Cardiac muscle cell (in vitro differentiated cells and primary cell): ENCODE measurements at regions not wholly inside any gene's neighbourhood (a gene's known extent, or its start where the extent isn't known, plus 50 kb on each side); places are given as distances from the start of the nearest gene placed in this dataset.
"Not testable (repeated sequence)": the region's sequence is repeated elsewhere in the genome, so short reads cannot be mapped to it uniquely, and the experiment has no call there.

ENCODE experiments used
- DNase-seq, 2 donors: peaks; one replicate each; pipeline versions ENCODE4 v3.0.0 to v3.0.0-alpha.2; 2010 to 2017; ENCODE audit warnings: low read depth in 1 of 2, low spot score in 1 of 2
- H3K27ac ChIP-seq: fragments of 200-600 bp; sonication (generic); 2 replicates; pipeline ENCODE4 v1.5.1; 2016
- H3K27me3 ChIP-seq: fragments of 200-600 bp; sonication (generic); 2 replicates; pipeline ENCODE4 v1.6.0; 2016; ENCODE audit warnings: control low read depth
- H3K36me3 ChIP-seq: fragments of 200-600 bp; sonication (generic); 2 replicates; pipeline ENCODE4 v1.5.1; 2016; ENCODE audit warnings: control low read depth
- H3K4me1 ChIP-seq: fragments of 200-600 bp; sonication (generic); 2 replicates; pipeline ENCODE4 v1.8.1; 2017; ENCODE audit warnings: low read depth, mild to moderate bottlenecking, mixed run types
- H3K4me3 ChIP-seq: fragments of 200-600 bp; sonication (generic); 2 replicates; pipeline ENCODE4 v1.5.1; 2016; ENCODE audit warnings: mild to moderate bottlenecking
- H3K9me3 ChIP-seq: fragments of 200-600 bp; sonication (generic); 2 replicates; pipeline ENCODE4 v1.5.1; 2017; ENCODE audit warnings: low read depth, mild to moderate bottlenecking, control low read depth
- TF ChIP-seq, protein P1 (sequence below): IDR thresholded peaks from 2 replicates; pipeline ENCODE4 v1.5.1; 2012; ENCODE audit warnings: low read depth, mild to moderate bottlenecking, low read length

DNA sequence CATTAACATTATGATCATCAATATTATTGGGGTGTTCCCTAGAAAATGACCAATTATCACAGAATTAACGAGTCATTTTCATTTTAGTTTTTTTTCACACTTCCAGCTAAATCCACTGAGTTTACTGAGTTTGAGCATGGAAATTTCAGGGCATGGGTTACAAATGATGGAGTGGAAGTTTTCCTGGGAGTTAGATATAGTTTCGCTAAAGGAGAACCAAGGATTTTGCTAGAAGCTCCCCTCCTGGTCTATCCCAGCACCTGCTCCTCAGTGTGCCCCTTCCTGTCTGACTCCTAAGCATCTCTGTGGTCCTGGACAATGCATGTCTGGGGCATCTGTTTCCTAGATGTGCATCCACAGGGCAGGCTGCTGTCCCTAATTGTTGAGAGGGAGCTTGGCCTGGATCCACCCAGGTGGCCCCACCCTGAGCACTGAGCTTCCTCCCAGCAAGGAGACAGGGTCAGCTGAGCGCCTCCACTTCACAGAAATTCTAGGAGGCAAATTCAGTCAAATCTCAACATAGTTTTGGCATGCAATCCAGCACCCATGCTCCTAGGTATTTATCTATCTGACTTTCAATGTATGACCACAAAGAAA, 102.3 kb upstream of the GOLGA6L6 start:
- Histone ChIP-seq H3K27me3 (no peaks in the 10 kb centered on the region), H3K9me3 (peaks cover 30% of the 10 kb centered on the region), H3K36me3 (no peaks in the 10 kb centered on the region), H3K4me1 (no peaks in the 10 kb centered on the region), H3K4me3 (no peak overlapping the region), H3K27ac (no peak overlapping the region)
- DNase-seq = no peak
- TF ChIP-seq, protein P1, sequence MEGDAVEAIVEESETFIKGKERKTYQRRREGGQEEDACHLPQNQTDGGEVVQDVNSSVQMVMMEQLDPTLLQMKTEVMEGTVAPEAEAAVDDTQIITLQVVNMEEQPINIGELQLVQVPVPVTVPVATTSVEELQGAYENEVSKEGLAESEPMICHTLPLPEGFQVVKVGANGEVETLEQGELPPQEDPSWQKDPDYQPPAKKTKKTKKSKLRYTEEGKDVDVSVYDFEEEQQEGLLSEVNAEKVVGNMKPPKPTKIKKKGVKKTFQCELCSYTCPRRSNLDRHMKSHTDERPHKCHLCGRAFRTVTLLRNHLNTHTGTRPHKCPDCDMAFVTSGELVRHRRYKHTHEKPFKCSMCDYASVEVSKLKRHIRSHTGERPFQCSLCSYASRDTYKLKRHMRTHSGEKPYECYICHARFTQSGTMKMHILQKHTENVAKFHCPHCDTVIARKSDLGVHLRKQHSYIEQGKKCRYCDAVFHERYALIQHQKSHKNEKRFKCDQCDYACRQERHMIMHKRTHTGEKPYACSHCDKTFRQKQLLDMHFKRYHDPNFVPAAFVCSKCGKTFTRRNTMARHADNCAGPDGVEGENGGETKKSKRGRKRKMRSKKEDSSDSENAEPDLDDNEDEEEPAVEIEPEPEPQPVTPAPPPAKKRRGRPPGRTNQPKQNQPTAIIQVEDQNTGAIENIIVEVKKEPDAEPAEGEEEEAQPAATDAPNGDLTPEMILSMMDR = no peak

DNA sequence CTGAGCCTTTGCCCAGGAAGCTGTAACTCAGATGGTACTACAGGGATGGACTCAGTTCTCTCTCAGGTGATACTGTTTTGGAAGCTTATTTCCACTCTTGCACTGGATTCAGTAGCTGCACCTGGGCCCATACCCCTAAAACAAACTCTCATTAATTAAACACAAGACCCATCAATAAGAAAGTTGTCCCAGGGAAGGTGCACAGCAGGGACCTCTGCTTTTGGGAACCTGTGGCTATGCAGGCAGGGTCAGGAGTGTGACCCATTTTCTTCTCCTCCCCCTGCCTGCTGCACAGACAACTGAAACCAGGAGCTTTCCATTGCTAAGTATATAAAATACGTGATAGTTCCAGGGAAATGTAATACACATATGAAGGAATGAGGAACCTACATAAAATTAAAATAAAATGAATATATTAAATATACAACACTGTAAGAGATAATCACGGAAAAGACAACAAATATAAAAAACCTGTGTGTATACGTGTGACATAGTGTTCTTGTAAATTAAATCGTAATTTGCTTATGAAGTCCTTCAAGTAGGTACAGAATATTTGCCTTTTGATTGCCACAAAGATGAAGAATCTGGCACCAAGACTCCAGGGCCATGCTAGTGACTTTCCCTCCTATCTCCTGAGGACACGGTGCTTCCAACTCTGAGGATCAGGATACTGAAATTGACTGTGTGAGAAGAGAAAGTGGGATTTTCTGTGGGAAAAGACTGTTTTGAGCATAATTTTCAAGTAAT, 101.6 kb upstream of the GOLGA6L6 start:
- Histone ChIP-seq H3K9me3 (peaks cover 27% of the 10 kb centered on the region), H3K4me3 (no peak overlapping the region), H3K27ac (no peak overlapping the region), H3K4me1 (no peaks in the 10 kb centered on the region), H3K36me3 (no peaks in the 10 kb centered on the region), H3K27me3 (no peaks in the 10 kb centered on the region)
- DNase-seq = no peak
- TF ChIP-seq, protein P1 = no peak

DNA sequence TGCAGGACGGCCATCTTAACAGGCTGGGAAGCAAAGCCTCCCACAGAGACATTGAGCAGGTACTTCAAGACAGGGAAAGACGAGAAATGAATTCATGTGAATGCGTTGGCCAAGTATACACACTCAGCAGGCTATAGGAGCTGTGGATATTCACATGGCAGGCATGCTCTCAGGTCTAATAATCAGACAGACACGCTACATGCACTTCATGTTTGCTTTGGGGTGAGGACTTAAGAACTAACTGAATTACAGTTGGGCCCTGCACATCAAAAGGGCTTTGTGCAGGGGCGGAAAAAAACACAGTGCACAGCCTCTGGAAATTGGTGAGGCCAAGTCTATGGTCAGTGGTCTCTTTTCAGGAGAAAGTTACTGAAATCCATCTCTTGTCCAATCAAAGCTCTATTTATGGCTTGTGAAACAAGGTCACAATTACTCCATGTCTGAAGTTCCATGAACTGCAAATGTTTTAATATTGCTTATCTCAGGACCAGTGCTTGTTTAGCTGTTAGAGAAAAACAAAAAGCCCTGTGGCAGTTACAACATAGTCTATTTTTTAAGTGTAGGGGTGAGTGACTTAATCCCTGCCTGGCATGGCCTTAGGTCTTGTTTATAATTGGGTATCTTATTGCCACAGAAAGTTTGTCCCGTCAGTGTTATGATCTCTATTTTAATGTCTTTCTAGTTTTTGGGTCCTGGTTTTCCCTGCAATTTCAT, 100.6 kb upstream of the GOLGA6L6 start:
- no peak for DNase-seq
- no peaks in the 10 kb centered on the region for H3K27me3 ChIP-seq
- H3K36me3 ChIP-seq = no peaks in the 10 kb centered on the region
- TF ChIP-seq, protein P1 = no peak
- H3K27ac ChIP-seq = no peak overlapping the region
- no peak overlapping the region for H3K4me3 ChIP-seq
- peaks cover 25% of the 10 kb centered on the region for H3K9me3 ChIP-seq
- no peaks in the 10 kb centered on the region for H3K4me1 ChIP-seq

DNA sequence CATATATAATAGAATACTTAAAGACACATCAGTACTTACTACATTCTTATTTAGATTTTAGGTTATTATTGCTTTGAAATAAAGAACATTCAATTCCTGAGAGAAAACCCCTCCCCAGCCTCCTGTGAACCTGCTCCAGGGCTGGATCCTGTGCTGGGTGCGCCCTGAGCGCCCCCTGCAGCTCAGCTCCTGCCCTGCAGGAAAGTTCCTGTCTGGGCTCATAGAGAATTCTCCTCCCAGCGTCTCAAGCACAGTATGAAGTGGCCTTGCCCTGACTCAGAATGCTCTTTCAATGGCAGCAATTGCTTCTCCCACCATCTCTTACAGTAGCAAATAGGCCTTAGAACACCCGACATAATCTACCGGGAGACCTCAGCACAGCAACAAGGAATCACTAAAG, 98.8 kb upstream of the GOLGA6L6 start:
- not testable (repeated sequence) for H3K4me3 ChIP-seq, DNase-seq, H3K4me1 ChIP-seq, H3K36me3 ChIP-seq, H3K27me3 ChIP-seq, H3K27ac ChIP-seq
- H3K9me3 ChIP-seq = peaks cover 16% of the 10 kb centered on the region

DNA sequence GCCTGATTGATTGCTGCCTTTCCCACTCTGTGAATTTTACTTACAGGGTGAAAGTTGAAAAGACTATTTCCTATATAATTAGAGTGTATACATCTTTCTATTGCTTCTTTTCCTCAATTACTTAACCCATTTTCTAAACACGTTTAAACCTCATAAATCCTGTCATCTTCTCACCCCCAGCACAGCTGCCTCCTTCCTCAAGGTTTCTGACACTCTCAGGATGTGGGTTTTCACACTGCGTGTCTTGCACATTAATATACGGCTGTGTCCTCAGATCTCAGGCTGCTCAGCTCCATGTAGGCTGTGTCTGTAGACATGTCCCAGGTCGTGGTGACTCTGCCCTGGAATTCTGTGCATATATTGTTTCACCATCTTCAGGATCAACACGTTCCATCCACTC, 97.6 kb upstream of the GOLGA6L6 start:
- not testable (repeated sequence) for H3K9me3 ChIP-seq, H3K4me1 ChIP-seq, DNase-seq, H3K27ac ChIP-seq, H3K36me3 ChIP-seq, H3K4me3 ChIP-seq, H3K27me3 ChIP-seq

DNA sequence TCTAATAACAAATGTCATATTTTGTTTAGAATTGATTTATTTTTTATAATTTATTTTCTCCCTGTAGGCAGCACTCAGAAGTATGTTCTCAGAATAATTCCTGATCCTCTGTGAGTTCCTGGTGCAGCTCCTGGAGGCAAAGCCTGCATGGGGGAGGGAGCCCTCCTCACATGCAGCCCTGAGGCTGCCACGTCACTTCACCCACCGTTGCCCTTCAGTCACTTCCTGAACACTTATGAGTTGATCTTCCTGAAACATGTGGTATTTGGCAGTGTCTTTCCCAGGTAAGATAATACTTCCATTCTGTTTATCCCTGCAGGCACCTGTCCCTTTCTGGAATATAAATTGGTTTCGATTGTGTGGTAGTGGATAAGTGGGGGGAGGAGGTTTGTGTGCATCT, 95.9 kb upstream of the GOLGA6L6 start:
- DNase-seq, H3K4me3 ChIP-seq, H3K9me3 ChIP-seq, H3K36me3 ChIP-seq, H3K27ac ChIP-seq, H3K4me1 ChIP-seq, H3K27me3 ChIP-seq: not testable (repeated sequence)

DNA sequence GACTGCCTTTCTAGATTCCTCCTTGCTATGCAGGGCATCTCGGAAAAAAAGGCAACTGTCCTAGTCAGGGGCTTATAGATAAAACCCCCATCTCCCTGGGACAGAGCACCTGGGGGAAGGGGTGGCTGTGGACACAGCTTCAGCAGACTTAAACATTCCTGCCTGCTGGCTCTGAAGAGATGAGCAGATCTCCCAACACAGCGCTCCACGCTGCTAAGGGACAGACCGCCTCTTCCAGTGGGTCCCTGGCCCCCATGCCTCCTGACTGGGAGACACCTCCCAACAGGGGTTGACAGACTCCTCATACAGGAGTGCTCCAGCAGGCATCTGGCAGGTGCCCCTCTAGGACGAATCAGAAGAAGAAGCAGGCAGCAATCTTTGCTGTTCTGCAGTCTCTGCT, 87.9 kb upstream of the GOLGA6L6 start:
- H3K9me3 ChIP-seq, H3K27ac ChIP-seq, H3K4me1 ChIP-seq, H3K4me3 ChIP-seq, H3K27me3 ChIP-seq, DNase-seq, H3K36me3 ChIP-seq: not testable (repeated sequence)

DNA sequence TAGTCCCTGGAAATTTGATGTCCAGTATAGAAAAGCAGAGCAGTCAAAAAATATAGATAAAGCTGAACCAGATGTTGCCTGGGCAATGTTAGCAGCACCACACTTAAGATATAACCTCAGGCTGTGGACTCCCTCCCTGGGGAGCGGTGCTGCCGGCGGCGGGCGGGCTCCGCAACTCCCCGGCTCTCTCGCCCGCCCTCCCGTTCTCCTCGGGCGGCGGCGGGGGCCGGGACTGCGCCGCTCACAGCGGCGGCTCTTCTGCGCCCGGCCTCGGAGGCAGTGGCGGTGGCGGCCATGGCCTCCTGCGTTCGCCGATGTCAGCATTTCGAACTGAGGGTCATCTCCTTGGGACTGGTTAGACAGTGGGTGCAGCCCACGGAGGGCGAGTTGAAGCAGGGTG, 86.9 kb upstream of the GOLGA6L6 start:
- not testable (repeated sequence) for H3K4me1 ChIP-seq, H3K36me3 ChIP-seq, H3K4me3 ChIP-seq, DNase-seq, H3K9me3 ChIP-seq, H3K27me3 ChIP-seq, H3K27ac ChIP-seq

DNA sequence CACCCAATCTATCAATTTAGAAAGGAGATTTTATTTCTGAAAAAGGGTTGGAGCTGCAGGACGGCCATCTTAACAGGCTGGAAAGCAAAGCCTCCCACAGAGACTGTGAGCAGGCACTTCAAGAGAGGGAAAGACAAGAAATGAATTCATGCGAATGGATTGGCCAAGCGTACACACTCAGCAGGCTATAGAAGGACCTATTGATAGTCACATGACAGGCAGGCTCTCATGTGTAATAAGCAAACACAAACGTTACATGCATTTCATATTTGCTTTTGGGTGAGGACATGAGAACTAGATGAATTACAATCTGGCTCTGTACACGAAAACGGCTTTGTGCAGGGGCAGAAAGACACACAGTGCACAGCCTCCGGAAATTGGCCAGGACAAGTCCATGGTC, 83.9 kb upstream of the GOLGA6L6 start:
- H3K27ac ChIP-seq, H3K4me1 ChIP-seq, H3K9me3 ChIP-seq, DNase-seq, H3K36me3 ChIP-seq, H3K4me3 ChIP-seq, H3K27me3 ChIP-seq: not testable (repeated sequence)

DNA sequence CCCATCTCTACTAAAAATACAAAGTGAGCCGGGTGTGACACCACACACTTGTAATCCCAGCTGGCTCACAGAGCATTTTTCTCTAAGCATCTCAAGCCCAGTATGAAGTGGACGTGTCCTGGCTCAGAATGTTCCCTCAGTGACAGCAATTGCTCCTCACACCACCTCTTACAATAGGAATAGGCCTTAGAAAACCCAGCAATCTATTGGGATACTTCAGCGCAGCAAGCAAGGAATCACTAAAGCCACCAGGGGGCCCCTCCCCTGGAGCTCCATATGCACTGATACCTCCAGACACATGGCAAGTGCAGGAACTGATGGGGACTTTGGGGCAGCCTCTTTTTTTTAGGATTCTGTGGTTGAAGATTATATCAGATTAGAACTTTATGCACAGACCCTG, 82.5 kb upstream of the GOLGA6L6 start:
- not testable (repeated sequence) for H3K27ac ChIP-seq, H3K36me3 ChIP-seq, H3K4me3 ChIP-seq, DNase-seq, H3K27me3 ChIP-seq, H3K4me1 ChIP-seq, H3K9me3 ChIP-seq

DNA sequence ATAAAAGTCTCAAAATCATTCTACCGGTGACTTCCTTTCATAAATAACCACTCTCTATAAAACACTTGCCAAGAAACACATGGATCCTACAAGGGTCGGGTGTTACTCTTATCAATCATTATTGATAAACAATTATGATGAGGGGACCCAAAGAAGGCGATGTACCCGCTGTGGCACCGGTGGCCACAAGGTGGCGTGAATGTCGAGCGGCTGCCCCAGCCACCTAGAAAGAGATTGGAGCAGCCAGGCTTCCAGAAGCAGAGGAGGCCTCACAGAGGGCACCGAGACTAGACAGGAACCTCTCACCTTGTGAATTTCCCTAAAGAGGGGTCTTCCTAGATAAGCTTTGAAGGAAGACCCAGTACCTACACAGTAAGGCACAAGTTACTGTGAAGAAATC, 80.5 kb upstream of the GOLGA6L6 start:
- not testable (repeated sequence) for H3K27me3 ChIP-seq, H3K4me3 ChIP-seq, H3K27ac ChIP-seq, H3K36me3 ChIP-seq, DNase-seq, H3K4me1 ChIP-seq, H3K9me3 ChIP-seq
